ENCODE measurements at regions not wholly inside any gene's neighbourhood (a gene's known extent, or its start where the extent isn't known, plus 50 kb on each side); places are given as distances from the start of the nearest gene placed in this dataset.
"Not testable (repeated sequence)": the region's sequence is repeated elsewhere in the genome, so short reads cannot be mapped to it uniquely, and the experiment has no call there.

- Histone ChIP-seq H3K9me2 (ENCODE audit: insufficient read depth) (no peaks in the 10 kb centered on the region), H3K79me2 (ENCODE audit: low read depth) (no peaks in the 10 kb centered on the region), H4K20me1 (ENCODE audit: insufficient read depth) (no peaks in the 10 kb centered on the region), H3K4me3 (no peak overlapping the region), H3K27ac (no peak overlapping the region), H3K9me3 (ENCODE audit: insufficient read depth, low read depth) (no peaks in the 10 kb centered on the region), H3K4me2 (no peak overlapping the region), H3K36me3 (ENCODE audit: low read depth) (no peaks in the 10 kb centered on the region), H2AFZ (no peak overlapping the region), H3K27me3 (ENCODE audit: insufficient read depth, low read depth) (no peaks in the 10 kb centered on the region), H3F3A (ENCODE audit: insufficient read depth, low read depth) (no peaks in the 10 kb centered on the region), H3K4me1 (replicated peaks; ENCODE audit: insufficient read depth) (no peaks in the 10 kb centered on the region)
- no TSS peak for BruUV-seq (replicated peaks)
- ChIA-PET POLR2A (ENCODE audit: unreplicated experiment) (no interaction called here), CTCF (no interaction called here)
- intact Hi-C loops (cut with micrococcal nuclease; ENCODE audit: unreplicated experiment) = no loop called here
- DNase-seq = no peak
- no peak for TF ChIP-seq EZH2 (IDR thresholded peaks at IDR 0.05; ENCODE audit: low read depth)
- TF ChIP-seq, protein P1, sequence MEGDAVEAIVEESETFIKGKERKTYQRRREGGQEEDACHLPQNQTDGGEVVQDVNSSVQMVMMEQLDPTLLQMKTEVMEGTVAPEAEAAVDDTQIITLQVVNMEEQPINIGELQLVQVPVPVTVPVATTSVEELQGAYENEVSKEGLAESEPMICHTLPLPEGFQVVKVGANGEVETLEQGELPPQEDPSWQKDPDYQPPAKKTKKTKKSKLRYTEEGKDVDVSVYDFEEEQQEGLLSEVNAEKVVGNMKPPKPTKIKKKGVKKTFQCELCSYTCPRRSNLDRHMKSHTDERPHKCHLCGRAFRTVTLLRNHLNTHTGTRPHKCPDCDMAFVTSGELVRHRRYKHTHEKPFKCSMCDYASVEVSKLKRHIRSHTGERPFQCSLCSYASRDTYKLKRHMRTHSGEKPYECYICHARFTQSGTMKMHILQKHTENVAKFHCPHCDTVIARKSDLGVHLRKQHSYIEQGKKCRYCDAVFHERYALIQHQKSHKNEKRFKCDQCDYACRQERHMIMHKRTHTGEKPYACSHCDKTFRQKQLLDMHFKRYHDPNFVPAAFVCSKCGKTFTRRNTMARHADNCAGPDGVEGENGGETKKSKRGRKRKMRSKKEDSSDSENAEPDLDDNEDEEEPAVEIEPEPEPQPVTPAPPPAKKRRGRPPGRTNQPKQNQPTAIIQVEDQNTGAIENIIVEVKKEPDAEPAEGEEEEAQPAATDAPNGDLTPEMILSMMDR (conservative IDR thresholded peaks at IDR 0.05) = no peak
Observed at GRCh38 chrX:124769166-124769565, 422.8 kb downstream of the SH2D1A start.

DNA sequence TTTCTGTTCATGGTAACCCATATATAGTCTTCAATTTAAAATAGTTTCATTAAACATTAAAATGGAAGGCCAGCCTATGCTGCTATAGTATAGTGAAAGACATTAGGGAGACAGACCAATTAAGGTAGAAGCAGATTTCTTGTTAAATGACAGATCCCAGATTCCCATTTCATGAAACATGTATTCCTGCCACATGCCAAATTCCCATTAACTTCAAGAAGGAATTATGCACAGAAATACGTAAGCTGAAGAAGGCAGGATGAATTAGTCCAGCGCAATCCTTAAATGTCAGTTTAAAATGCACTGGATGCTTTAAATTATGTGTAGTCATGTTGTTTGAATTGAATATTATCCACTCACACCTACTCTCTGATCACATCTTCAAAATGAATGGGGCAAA, 424.9 kb downstream of the SH2D1A start:
- H3K9me3 ChIP-seq (ENCODE audit: insufficient read depth, low read depth) = no peaks in the 10 kb centered on the region
- CTCF ChIA-PET = no interaction called here
- no peak overlapping the region for H2AFZ ChIP-seq
- H3K36me3 ChIP-seq (ENCODE audit: low read depth) = no peaks in the 10 kb centered on the region
- DNase-seq = no peak
- H3K27me3 ChIP-seq (ENCODE audit: insufficient read depth, low read depth) = no peaks in the 10 kb centered on the region
- no peaks in the 10 kb centered on the region for H3K4me1 ChIP-seq (replicated peaks; ENCODE audit: insufficient read depth)
- no peaks in the 10 kb centered on the region for H3K9me2 ChIP-seq (ENCODE audit: insufficient read depth)
- no peak overlapping the region for H3K4me2 ChIP-seq
- intact Hi-C loops (cut with micrococcal nuclease; ENCODE audit: unreplicated experiment) = no loop called here
- TF ChIP-seq EZH2 (IDR thresholded peaks at IDR 0.05; ENCODE audit: low read depth) = no peak
- TF ChIP-seq, protein P1 (conservative IDR thresholded peaks at IDR 0.05) = no peak
- POLR2A ChIA-PET (ENCODE audit: unreplicated experiment) = no interaction called here
- BruUV-seq (replicated peaks) = no TSS peak
- no peaks in the 10 kb centered on the region for H4K20me1 ChIP-seq (ENCODE audit: insufficient read depth)
- H3F3A ChIP-seq (ENCODE audit: insufficient read depth, low read depth) = no peaks in the 10 kb centered on the region
- no peaks in the 10 kb centered on the region for H3K79me2 ChIP-seq (ENCODE audit: low read depth)
- no peak overlapping the region for H3K27ac ChIP-seq
- no peak overlapping the region for H3K4me3 ChIP-seq

DNA sequence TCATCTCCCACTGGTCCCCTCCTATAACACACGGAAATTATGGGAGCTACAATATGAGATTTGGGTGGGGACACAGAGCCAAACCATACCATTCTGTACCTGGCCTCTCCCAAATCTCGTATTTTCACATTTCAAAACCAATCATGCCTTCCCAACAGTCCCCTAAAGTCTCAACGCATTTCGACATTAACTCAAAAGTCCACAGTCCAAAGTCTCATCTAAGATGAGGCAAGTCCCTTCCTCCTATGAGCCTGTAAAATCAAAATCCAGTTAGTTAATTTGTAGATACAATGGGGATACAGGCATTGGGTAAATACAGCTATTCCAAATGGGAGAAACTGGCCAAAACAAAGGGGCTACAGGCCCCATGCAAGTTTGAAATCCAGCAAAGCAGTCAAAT, 441.9 kb downstream of the SH2D1A start:
- H3K27me3 ChIP-seq (ENCODE audit: insufficient read depth, low read depth); intact Hi-C loops (cut with micrococcal nuclease; ENCODE audit: unreplicated experiment); H4K20me1 ChIP-seq (ENCODE audit: insufficient read depth); H3K4me2 ChIP-seq; H3K4me1 ChIP-seq (replicated peaks; ENCODE audit: insufficient read depth); H3K79me2 ChIP-seq (ENCODE audit: low read depth); H3K4me3 ChIP-seq; H3F3A ChIP-seq (ENCODE audit: insufficient read depth, low read depth); H3K27ac ChIP-seq; H3K9me3 ChIP-seq (ENCODE audit: insufficient read depth, low read depth); POLR2A ChIA-PET (ENCODE audit: unreplicated experiment); H3K36me3 ChIP-seq (ENCODE audit: low read depth); BruUV-seq (replicated peaks); H2AFZ ChIP-seq; CTCF ChIA-PET; H3K9me2 ChIP-seq (ENCODE audit: insufficient read depth); DNase-seq: not testable (repeated sequence)

DNA sequence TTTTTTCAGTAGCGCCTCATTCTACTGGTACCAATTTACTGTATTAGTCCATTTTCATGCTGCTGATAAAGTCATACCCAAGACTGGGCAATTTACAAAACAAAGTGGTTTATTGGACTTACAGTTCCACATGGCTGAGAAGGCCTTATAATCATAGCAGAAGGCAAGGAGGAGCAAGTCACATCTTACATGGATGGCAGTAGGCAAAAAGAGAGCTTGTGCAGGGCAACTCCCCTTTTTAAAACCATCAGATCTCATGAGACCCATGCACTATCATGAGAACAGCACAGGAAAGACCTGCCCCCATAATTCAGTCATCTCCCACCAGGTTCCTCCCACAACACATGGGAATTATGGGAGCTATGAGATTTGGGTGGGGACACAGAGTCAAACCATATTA, 443.5 kb downstream of the SH2D1A start:
- H3F3A ChIP-seq (ENCODE audit: insufficient read depth, low read depth); H3K79me2 ChIP-seq (ENCODE audit: low read depth); H3K27me3 ChIP-seq (ENCODE audit: insufficient read depth, low read depth); H3K4me2 ChIP-seq; H3K9me2 ChIP-seq (ENCODE audit: insufficient read depth); H4K20me1 ChIP-seq (ENCODE audit: insufficient read depth); H3K36me3 ChIP-seq (ENCODE audit: low read depth); DNase-seq; BruUV-seq (replicated peaks); POLR2A ChIA-PET (ENCODE audit: unreplicated experiment); CTCF ChIA-PET; intact Hi-C loops (cut with micrococcal nuclease; ENCODE audit: unreplicated experiment); H3K4me3 ChIP-seq; H3K4me1 ChIP-seq (replicated peaks; ENCODE audit: insufficient read depth); H2AFZ ChIP-seq; H3K27ac ChIP-seq; H3K9me3 ChIP-seq (ENCODE audit: insufficient read depth, low read depth): not testable (repeated sequence)

Data from PC-9 (cell line).